Naive B cell (primary cell): ENCODE measurements at regions not wholly inside any gene's neighbourhood (a gene's known extent, or its start where the extent isn't known, plus 50 kb on each side); places are given as distances from the start of the nearest gene placed in this dataset.
"Not testable (repeated sequence)": the region's sequence is repeated elsewhere in the genome, so short reads cannot be mapped to it uniquely, and the experiment has no call there.

Source experiments
- ATAC-seq, 2 donors: fragments of 150-1000 bp; cut with Tn5 transposase; 2 replicates each; pipeline ENCODE4 v1.10.0; 2021; ENCODE audit warnings: low read depth in 2 of 2, mild to moderate bottlenecking in 2 of 2, moderate library complexity in 2 of 2
- DNase-seq: peaks from one replicate; pipeline ENCODE4 v3.0.0; 2022
- H3K27ac Mint-ChIP-seq, 6 donors: one replicate each; pipeline ENCODE4 v1.8.0; 2020 to 2022; ENCODE audit warnings: mild to moderate bottlenecking in 6 of 6, mixed read lengths in 6 of 6, moderate library complexity in 5 of 6, inconsistent platforms in 2 of 6
- H3K27me3 Mint-ChIP-seq, 3 donors: one replicate each; pipeline ENCODE4 v1.8.0; 2021 to 2022; ENCODE audit warnings: mixed read lengths in 3 of 3, mild to moderate bottlenecking in 1 of 3
- H3K36me3 Mint-ChIP-seq, 2 donors: one replicate each; pipeline ENCODE4 v1.8.0; 2020 to 2022; ENCODE audit warnings: mixed read lengths in 2 of 2, inconsistent platforms in 1 of 2, mild to moderate bottlenecking in 1 of 2
- H3K4me1 Mint-ChIP-seq, 3 donors: one replicate each; pipeline ENCODE4 v1.8.0; 2020 to 2022; ENCODE audit warnings: mixed read lengths in 3 of 3, inconsistent platforms in 1 of 3, mild to moderate bottlenecking in 1 of 3, moderate library complexity in 1 of 3
- H3K4me3 Mint-ChIP-seq, 8 donors: one replicate each; pipeline ENCODE4 v1.8.0; 2020 to 2022; ENCODE audit warnings: mild to moderate bottlenecking in 8 of 8, mixed read lengths in 8 of 8, moderate library complexity in 8 of 8, inconsistent platforms in 2 of 8
- H3K9me3 Mint-ChIP-seq, 7 donors: one replicate each; pipeline ENCODE4 v1.8.0; 2020 to 2022; ENCODE audit warnings: mixed read lengths in 7 of 7, mild to moderate bottlenecking in 5 of 7, inconsistent platforms in 2 of 7, moderate library complexity in 1 of 7

DNA sequence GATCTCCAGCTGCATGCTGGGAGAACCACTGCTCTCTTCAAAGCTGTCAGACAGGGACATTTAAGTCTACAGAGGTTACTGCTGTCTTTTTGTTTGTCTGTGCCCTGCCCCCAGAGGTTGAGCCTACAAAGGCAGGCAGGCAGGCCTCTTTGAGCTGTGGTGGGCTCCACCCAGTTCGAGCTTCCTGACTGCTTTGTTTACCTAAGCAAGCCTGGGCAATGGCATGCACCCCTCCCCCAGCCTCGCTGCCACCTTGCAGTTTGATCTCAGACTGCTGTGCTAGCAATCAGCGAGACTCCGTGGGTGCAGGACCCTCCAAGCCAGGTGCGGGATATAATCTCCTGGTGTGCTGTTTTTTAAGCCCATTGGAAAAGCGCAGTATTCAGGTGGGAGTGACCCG lies 591.0 kb upstream of the IL12A start:
- not testable (repeated sequence) for H3K27ac Mint-ChIP-seq, H3K4me3 Mint-ChIP-seq, H3K36me3 Mint-ChIP-seq, H3K27me3 Mint-ChIP-seq, DNase-seq, H3K4me1 Mint-ChIP-seq, ATAC-seq
- peaks cover 3 to 18% (median 7%) of the 10 kb centered on the region in 7 donors for H3K9me3 Mint-ChIP-seq

DNA sequence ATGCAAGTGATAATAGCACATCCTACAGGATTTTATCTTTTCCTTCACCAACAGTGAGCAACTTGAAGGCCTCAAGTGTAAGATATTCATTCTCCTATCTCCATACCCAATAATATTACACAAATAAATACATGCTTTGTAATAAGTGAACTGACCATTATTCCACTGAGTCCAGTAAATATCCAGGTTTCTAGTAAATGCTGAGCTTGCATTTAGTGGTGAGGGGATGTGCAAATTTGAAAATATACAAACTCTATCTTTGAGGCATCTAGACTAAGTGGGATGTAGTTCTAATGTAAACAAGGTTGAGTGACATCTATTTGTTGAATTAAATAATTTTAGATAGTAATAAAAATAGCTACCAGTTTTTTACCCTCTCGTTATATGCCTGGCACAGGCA lies 587.6 kb upstream of the IL12A start:
- Mint-ChIP-seq H3K27me3 (no peaks in the 10 kb centered on the region), H3K36me3 (no peaks in the 10 kb centered on the region), H3K27ac (no peak overlapping the region), H3K4me3 (no peak overlapping the region), H3K4me1 (no peaks in the 10 kb centered on the region), H3K9me3 (peaks cover 2 to 22% (median 12%) of the 10 kb centered on the region in 7 donors)
- ATAC-seq (no peak), DNase-seq (no peak)

DNA sequence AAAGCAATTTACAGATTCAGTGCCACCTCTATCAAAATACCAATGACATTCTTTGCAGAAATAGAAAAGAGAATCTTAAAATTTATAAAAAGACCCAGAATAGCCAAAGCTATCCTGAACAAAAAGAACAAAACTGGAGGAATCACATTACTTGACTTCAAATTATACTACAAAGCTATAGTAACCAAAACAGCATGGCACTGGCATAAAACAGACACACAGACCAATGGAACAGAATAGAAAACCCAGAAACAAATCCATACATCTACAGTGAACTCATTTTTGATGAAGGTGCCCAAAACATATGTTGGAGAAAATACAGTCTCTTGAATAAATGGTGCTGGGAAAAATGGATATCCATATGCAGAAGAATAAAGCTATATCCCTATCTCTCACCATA lies 578.9 kb upstream of the IL12A start:
- H3K4me1 Mint-ChIP-seq, H3K4me3 Mint-ChIP-seq, H3K36me3 Mint-ChIP-seq, DNase-seq, ATAC-seq, H3K27ac Mint-ChIP-seq, H3K27me3 Mint-ChIP-seq: not testable (repeated sequence)
- peaks cover 13 to 43% (median 26%) of the 10 kb centered on the region in 7 donors for H3K9me3 Mint-ChIP-seq

DNA sequence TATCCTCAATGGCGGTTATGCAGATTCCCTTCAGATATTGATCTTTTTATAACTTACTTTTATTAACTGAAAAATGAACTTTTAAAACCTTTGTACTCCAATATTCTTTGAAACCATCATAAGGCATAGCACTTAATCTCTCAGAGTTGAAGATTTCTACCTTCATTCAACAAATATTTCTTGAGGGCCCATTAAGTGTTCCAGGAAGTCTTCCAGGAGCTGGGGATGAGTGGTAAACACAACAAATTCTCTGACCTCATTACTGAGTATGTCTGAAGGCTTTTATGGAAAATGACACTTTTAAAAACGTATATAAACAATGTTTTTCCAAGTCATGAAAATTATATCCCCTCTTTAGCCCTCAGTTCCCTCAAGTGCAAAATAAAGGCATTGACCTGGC lies 575.3 kb upstream of the IL12A start:
- ATAC-seq, result no peak

DNA sequence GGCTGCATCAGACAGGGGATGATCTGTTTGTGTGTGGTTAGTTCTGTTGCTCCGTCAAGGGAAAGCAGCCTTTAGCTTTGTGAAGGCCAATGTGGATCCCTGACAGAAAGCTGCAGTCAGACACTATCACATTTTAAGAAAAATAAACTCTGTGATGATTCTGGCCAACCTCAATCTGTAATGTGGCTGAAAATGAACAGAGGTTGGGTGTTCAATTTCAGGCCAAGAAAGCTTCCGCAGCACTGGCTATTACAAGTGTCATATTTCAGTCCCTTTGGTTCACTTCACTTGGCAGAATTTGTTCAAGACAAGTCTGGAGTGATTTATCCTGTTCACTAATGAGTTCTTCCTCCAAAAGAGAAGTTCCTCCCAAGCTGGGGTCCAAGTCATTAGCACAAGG lies 571.8 kb upstream of the IL12A start:
- Mint-ChIP-seq H3K4me3 (no peak overlapping the region), H3K4me1 (no peaks in the 10 kb centered on the region), H3K36me3 (no peaks in the 10 kb centered on the region), H3K9me3 (peaks cover 0 to 13% (median 4%) of the 10 kb centered on the region in 7 donors), H3K27me3 (no peaks in the 10 kb centered on the region), H3K27ac (no peak overlapping the region)
- DNase-seq, result no peak
- ATAC-seq, result no peak

More for the DNA sequence above, 575.3 kb upstream of the IL12A start:
- Mint-ChIP-seq H3K4me3 (no peak overlapping the region), H3K36me3 (no peaks in the 10 kb centered on the region), H3K4me1 (no peaks in the 10 kb centered on the region), H3K9me3 (peaks cover 12 to 40% (median 23%) of the 10 kb centered on the region in 7 donors), H3K27me3 (no peaks in the 10 kb centered on the region), H3K27ac (no peak overlapping the region)
- no peak for DNase-seq

DNA sequence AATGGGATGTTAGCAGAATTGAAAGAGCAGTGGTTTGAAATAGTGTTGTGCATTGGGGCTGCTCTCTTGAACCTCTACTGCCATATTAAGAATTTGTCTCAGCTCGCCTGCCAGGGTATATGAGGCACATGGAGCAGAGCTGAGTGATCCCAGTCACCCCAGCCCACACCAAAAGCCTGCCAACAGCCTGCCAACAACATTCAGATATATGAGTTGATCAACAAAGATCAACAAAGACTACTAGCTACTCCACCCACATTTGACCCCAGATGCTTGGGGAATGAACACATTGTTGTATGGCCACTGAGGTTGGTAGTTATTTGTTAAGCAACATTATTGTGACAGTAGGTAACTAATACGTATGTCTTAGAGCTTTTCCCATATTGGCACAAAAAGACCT lies 570.9 kb upstream of the IL12A start:
- Mint-ChIP-seq H3K27ac (no peak overlapping the region), H3K27me3 (no peaks in the 10 kb centered on the region), H3K4me1 (no peaks in the 10 kb centered on the region), H3K4me3 (no peak overlapping the region), H3K9me3 (peaks cover 0 to 18% (median 4%) of the 10 kb centered on the region in 7 donors), H3K36me3 (no peaks in the 10 kb centered on the region)
- DNase-seq (no peak), ATAC-seq (no peak)

DNA sequence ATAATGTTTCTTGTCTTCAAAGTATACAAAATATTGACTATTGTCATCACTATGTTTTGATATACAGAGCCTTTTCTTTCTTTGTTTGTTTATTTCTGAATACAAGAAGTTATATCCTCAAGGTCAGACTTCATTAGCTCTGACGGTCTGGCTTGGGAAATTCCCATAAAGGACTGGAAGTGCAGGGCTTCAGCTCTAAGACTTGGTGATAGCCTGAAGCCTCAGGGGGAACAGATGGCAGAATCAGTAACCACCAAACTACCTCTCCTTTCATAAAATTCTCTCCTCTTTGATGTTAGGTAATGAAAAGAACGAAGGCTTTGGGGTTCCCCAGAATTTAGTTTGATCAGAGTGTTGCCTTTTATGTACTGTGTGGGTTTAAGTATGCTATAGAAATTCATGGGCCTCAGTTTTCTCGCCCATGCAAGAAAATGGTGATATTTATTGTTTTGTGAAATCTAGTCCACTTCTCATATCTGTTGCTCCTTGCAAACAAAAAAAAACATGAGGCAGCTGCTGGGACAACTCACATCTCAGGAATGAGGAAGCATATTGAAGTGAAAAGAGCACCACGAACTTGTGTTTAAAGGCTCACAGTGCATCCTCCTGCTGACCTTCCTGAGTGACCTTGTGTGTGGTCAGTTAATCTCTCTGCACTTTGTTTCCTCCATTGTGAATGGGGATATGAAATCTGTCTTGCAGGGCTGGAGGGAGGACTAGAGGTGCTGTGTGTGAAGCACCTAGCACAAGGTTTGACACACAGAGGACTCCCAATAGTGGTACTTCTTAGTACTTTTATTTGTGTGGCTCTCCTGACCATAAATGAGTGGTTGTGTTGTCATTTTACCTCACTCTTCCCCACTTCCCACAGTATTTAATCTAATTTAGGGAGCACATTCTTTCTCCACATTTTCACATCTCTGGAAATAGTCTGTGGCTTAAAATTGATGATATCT lies 569.8 kb upstream of the IL12A start:
- Mint-ChIP-seq H3K36me3 (no peaks in the 10 kb centered on the region), H3K4me3 (no peak overlapping the region), H3K27me3 (no peaks in the 10 kb centered on the region), H3K4me1 (no peaks in the 10 kb centered on the region), H3K9me3 (peaks cover 0 to 20% (median 4%) of the 10 kb centered on the region in 7 donors), H3K27ac (no peak overlapping the region)
- ATAC-seq, result no peak
- DNase-seq, result no peak

DNA sequence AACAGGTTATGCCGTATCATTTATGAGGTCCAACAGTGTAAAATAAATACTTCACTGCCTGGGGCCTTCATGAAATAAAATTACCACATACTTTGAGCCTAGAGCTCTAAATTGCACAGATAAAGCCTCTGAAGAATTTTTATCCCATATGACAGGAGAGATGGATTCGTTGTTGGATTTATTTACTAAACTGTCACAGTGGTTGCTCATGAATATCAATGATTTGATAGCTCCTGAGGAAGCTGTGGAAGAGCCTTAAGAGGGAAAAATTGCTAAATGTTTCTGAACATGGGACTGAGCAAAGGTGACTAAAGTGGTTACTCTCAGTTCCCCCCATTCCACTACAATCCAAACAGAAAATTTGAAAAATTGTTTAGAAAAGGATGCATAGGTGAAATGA lies 558.9 kb upstream of the IL12A start:
- DNase-seq (no peak), ATAC-seq (no peak)
- Mint-ChIP-seq H3K9me3 (peaks cover 0 to 12% (median 0%) of the 10 kb centered on the region in 7 donors), H3K27ac (no peak overlapping the region), H3K36me3 (no peaks in the 10 kb centered on the region), H3K4me3 (no peak overlapping the region), H3K27me3 (no peaks in the 10 kb centered on the region), H3K4me1 (no peaks in the 10 kb centered on the region)

DNA sequence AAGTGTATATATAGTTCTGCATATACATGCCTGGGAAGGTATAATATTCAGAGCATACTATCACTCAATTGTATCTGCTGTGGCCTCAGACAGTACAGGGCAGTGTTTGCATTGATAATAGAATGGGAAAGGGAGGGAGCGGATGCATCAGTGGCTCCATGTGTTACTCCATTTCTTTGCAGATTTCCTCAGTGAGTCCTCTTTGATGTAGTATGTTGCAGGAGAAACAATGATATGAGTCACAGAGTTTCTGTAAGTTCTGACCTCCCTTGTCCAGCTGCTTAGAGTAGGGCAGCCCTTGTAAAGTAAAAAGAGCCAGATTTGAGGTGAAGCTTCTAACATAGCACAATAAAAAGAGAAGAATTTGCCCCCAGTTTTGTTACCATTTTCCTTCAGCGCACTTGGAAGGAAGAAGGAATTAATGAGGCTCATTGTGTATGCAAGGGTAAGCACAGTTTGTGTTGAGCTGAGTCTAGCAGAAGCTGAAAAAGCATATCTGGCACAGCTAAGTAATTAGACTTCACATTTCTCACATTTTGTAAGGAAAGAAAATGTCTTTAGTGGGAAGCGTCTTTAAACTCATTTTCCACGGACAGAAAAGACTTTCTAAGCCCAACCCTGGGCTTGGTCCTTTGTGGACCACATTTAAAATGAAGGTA lies 555.8 kb upstream of the IL12A start:
- no peak overlapping the region for H3K4me3 Mint-ChIP-seq
- H3K4me1 Mint-ChIP-seq, result no peaks in the 10 kb centered on the region
- peaks cover 0 to 15% (median 2%) of the 10 kb centered on the region in 7 donors for H3K9me3 Mint-ChIP-seq
- DNase-seq, result no peak
- H3K27ac Mint-ChIP-seq, result no peak overlapping the region
- ATAC-seq, result no peak
- no peaks in the 10 kb centered on the region for H3K27me3 Mint-ChIP-seq
- no peaks in the 10 kb centered on the region for H3K36me3 Mint-ChIP-seq

DNA sequence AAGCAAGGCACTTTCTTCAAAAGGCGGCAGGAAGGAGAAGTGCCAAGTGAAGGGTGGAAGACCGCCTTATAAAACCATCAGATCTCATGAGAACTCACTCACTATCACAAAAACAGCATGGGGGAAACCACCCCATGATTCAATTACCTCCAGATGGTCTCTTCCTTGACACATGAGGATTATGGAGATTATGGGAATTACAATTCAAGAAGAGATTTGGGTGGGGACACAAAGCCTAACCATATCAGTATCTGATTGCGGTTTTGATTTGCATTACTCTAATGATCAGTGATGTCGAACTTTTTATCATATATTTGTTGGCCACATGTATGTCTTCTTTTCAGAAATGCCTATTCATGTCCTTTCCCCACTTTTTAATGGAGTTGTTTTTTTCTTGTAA lies 549.3 kb upstream of the IL12A start:
- DNase-seq, result no peak
- Mint-ChIP-seq H3K4me3 (no peak overlapping the region), H3K36me3 (no peaks in the 10 kb centered on the region), H3K27ac (no peak overlapping the region), H3K27me3 (no peaks in the 10 kb centered on the region), H3K4me1 (no peaks in the 10 kb centered on the region), H3K9me3 (peaks cover 0 to 15% (median 3%) of the 10 kb centered on the region in 7 donors)
- no peak for ATAC-seq

DNA sequence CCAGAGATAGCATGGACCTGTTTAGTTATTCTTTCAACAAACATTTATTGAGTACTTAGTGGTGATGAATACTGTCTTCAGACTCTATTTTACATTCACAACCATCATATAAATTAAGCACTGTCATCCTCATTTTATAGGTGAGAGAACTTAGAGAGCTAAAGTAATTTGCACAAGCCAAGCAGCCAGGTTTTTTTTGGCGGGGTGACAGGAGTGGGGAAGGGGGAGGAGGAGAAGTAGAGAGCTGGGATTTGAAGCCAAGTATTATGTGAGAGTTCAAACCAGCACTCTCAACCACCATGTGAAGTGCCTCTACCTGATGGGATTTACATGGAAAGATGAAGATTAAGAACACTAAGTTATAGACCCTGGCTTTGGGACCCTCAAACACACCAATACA lies 547.4 kb upstream of the IL12A start:
- no peaks in the 10 kb centered on the region for H3K4me1 Mint-ChIP-seq
- H3K4me3 Mint-ChIP-seq, result no peak overlapping the region
- peaks cover 2 to 18% (median 6%) of the 10 kb centered on the region in 7 donors for H3K9me3 Mint-ChIP-seq
- DNase-seq (no peak), ATAC-seq (no peak)
- no peaks in the 10 kb centered on the region for H3K36me3 Mint-ChIP-seq
- no peak overlapping the region for H3K27ac Mint-ChIP-seq
- H3K27me3 Mint-ChIP-seq, result no peaks in the 10 kb centered on the region

DNA sequence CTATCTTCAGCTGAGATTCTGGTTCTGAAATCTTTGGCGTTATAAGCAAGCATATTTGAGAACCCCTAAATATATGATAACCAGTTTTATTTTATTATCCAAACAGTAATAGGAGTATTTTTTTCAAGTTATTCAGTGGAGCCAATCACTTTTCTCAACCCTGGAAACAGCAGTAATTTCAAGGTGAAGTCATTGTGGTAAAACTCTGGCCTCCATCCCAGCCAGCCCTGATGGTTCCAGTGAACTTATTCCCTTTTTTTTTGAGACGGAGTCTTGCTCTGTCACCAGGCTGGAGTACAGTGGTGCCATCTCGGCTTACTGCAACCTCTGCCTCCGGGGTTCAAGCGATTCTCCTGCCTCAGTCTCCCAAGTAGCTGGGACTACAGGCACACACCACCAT lies 545.4 kb upstream of the IL12A start:
- DNase-seq (no peak), ATAC-seq (no peak)
- Mint-ChIP-seq H3K9me3 (peaks cover 2 to 18% (median 6%) of the 10 kb centered on the region in 7 donors), H3K4me3 (no peak overlapping the region), H3K4me1 (no peaks in the 10 kb centered on the region), H3K27ac (no peak overlapping the region), H3K27me3 (no peaks in the 10 kb centered on the region), H3K36me3 (no peaks in the 10 kb centered on the region)

DNA sequence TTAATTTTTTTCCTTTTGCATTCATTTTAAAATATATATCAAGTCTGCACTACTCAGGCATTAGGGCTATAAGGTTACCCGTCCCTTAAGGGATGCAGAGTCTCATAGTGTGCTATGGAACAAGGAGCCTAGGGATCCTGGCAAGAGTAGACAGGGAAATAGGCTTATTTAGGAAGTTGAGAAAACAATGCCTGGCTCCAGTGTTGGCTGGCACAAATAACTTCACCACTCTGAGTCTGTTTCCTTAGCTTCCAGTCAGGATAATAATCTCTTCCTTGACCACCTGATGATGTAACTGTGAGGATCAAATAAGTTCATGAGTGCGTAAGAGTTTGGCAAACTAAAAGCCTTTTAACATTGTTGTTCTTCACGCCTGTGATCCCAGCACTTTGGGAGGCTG lies 540.8 kb upstream of the IL12A start:
- no peak for DNase-seq
- H3K27me3 Mint-ChIP-seq, result no peaks in the 10 kb centered on the region
- H3K9me3 Mint-ChIP-seq, result peaks cover 1 to 18% (median 8%) of the 10 kb centered on the region in 7 donors
- H3K36me3 Mint-ChIP-seq, result no peaks in the 10 kb centered on the region
- no peaks in the 10 kb centered on the region for H3K4me1 Mint-ChIP-seq
- no peak overlapping the region for H3K4me3 Mint-ChIP-seq
- H3K27ac Mint-ChIP-seq, result no peak overlapping the region
- ATAC-seq, result no peak

DNA sequence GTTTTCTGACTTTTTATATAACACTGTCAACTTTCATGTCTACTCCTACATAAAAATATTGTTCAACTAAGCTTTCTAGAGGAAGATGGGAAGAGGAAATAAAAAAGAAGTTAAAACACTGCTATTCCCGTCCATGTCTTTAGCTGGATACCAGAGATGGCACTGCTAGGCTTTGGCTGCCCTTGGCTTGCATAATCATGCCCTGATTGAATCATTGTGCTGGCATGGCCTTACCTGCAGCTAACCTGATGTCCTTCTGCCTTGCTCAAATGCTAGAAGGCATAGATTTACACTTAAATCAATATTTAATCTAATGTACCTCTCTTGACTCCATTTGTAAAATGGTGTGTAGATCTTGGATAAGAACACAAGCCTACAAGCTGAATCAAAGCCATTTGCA lies 539.7 kb upstream of the IL12A start:
- no peaks in the 10 kb centered on the region for H3K4me1 Mint-ChIP-seq
- H3K36me3 Mint-ChIP-seq, result no peaks in the 10 kb centered on the region
- H3K4me3 Mint-ChIP-seq, result no peak overlapping the region
- H3K27me3 Mint-ChIP-seq, result no peaks in the 10 kb centered on the region
- DNase-seq (no peak), ATAC-seq (no peak)
- peaks cover 3 to 21% (median 8%) of the 10 kb centered on the region in 7 donors for H3K9me3 Mint-ChIP-seq
- no peak overlapping the region for H3K27ac Mint-ChIP-seq
